CD4-positive, alpha-beta T cell (primary cell): ENCODE measurements at regions not wholly inside any gene's neighbourhood (a gene's known extent, or its start where the extent isn't known, plus 50 kb on each side); places are given as distances from the start of the nearest gene placed in this dataset.

ENCODE experiments used
- ATAC-seq: fragments of 200-7000 bp; cut with Tn5 transposase; one replicate; pipeline ENCODE4 v1.10.0; 2022; ENCODE audit warnings: mild to moderate bottlenecking; ENCODE audit not compliant: poor library complexity
- CTCF ChIA-PET: fragments of 350-600 bp; sonication (Branson Sonifier 250); formaldehyde crosslinking; loops from one replicate; lab custom pipeline; 2021; ENCODE audit warnings: antibody characterized with exemption, inconsistent platforms; lab: Charles Lee
- POLR2A ChIA-PET: fragments of 350-600 bp; sonication (Branson Sonifier 250); formaldehyde crosslinking; loops from one replicate; lab custom pipeline; 2021; ENCODE audit warnings: antibody characterized with exemption, inconsistent platforms; lab: Charles Lee
- DNase-seq, 14 experiments: peaks; one replicate each; pipeline ENCODE4 v3.0.0-alpha.2; 2013 to 2020; ENCODE audit warnings: mixed read lengths in 2 of 14
- H3K27ac ChIP-seq, 2 donors: one replicate each; pipeline versions ENCODE4 v1.5.1 to v1.7.0; 2013; ENCODE audit warnings: low read length in 2 of 2, low read depth in 1 of 2, mild to moderate bottlenecking in 1 of 2
- H3K27me3 ChIP-seq, 2 experiments: 1 replicate in 1 of 2; 2 replicates in 1 of 2; pipeline versions ENCODE4 v1.6.1 to v1.7.0; 2013; ENCODE audit warnings: low read length in 2 of 2, control low read depth in 1 of 2, mild to moderate bottlenecking in 1 of 2, moderate library complexity in 1 of 2; ENCODE audit not compliant: insufficient read depth in 2 of 2, control insufficient read depth in 1 of 2
- H3K36me3 ChIP-seq: one replicate; pipeline ENCODE4 v1.6.1; 2013; ENCODE audit warnings: low read length, control low read depth; ENCODE audit not compliant: insufficient read depth
- H3K4me1 ChIP-seq: one replicate; pipeline ENCODE4 v1.6.1; 2013; ENCODE audit warnings: low read length, control low read depth; ENCODE audit not compliant: insufficient read depth
- H3K4me3 ChIP-seq: one replicate; pipeline ENCODE4 v1.5.1; 2013; ENCODE audit warnings: mild to moderate bottlenecking, low read length, moderate library complexity
- H3K9me3 ChIP-seq, 2 experiments: 1 replicate in 1 of 2; 2 replicates in 1 of 2; pipeline versions ENCODE4 v1.6.1 to v1.7.0; 2013; ENCODE audit warnings: low read length in 2 of 2, mild to moderate bottlenecking in 2 of 2, control low read depth in 1 of 2, moderate library complexity in 1 of 2; ENCODE audit not compliant: control insufficient read depth in 1 of 2, insufficient read depth in 1 of 2
- H3K27ac Mint-ChIP-seq: one replicate; pipeline ENCODE4 v1.8.0; 2020; ENCODE audit warnings: mixed read lengths
- H3K27me3 Mint-ChIP-seq: one replicate; pipeline ENCODE4 v1.8.0; 2021; ENCODE audit warnings: mixed read lengths
- H3K36me3 Mint-ChIP-seq: one replicate; pipeline ENCODE4 v1.8.0; 2021; ENCODE audit warnings: low read depth, mixed read lengths
- H3K4me1 Mint-ChIP-seq: one replicate; pipeline ENCODE4 v1.8.0; 2021; ENCODE audit warnings: low read depth, mixed read lengths
- H3K4me3 Mint-ChIP-seq: one replicate; pipeline ENCODE4 v1.8.0; 2020; ENCODE audit warnings: mild to moderate bottlenecking, mixed read lengths
- H3K9me3 Mint-ChIP-seq: one replicate; pipeline ENCODE4 v1.8.0; 2020; ENCODE audit warnings: mixed read lengths
- intact Hi-C, 2 experiments: fragments of 100-400 bp; cut with DNase I in 1 of 2; cut with micrococcal nuclease in 1 of 2; formaldehyde crosslinking; loops; one replicate each; pipeline versions ENCODE4 v1.15.1 to v1.9.0; 2023 to 2025; cut with DNase I, micrococcal nuclease
- TF ChIP-seq, protein P1 (sequence below): fragments of 200-600 bp; IDR thresholded peaks from one replicate; pipeline ENCODE4 v1.8.0; 2022; ENCODE audit warnings: antibody characterized with exemption, mild to moderate bottlenecking

DNA sequence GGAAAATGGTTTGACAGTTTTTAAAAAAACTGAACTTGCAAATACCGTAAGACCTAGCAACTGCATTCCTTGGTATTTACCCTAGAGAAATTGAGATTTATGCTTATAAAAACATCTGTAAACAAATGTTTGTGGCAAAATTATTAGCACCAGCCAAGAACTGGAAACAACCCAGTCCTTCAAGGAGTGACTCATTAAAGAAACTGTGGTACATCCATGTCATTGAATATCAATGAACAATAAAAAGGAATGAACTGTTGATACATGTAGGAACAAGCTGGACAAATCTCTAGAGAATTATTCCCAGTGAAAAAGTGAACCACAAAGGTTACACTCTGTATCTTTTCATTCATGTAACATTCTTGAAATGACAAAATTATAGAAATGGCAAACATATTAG lies 240.2 kb upstream of the ADAMTS3 start:
- H3K4me1 Mint-ChIP-seq, result no peaks in the 10 kb centered on the region
- TF ChIP-seq, protein P1, sequence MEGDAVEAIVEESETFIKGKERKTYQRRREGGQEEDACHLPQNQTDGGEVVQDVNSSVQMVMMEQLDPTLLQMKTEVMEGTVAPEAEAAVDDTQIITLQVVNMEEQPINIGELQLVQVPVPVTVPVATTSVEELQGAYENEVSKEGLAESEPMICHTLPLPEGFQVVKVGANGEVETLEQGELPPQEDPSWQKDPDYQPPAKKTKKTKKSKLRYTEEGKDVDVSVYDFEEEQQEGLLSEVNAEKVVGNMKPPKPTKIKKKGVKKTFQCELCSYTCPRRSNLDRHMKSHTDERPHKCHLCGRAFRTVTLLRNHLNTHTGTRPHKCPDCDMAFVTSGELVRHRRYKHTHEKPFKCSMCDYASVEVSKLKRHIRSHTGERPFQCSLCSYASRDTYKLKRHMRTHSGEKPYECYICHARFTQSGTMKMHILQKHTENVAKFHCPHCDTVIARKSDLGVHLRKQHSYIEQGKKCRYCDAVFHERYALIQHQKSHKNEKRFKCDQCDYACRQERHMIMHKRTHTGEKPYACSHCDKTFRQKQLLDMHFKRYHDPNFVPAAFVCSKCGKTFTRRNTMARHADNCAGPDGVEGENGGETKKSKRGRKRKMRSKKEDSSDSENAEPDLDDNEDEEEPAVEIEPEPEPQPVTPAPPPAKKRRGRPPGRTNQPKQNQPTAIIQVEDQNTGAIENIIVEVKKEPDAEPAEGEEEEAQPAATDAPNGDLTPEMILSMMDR, result no peak
- ChIA-PET CTCF (no interaction called here), POLR2A (no interaction called here)
- H3K9me3 Mint-ChIP-seq, result peaks cover 3% of the 10 kb centered on the region
- H3K27me3 ChIP-seq, result no peaks in the 10 kb centered on the region
- no peaks in the 10 kb centered on the region for H3K4me1 ChIP-seq
- H3K36me3 Mint-ChIP-seq, result no peaks in the 10 kb centered on the region
- no peaks in the 10 kb centered on the region for H3K36me3 ChIP-seq
- intact Hi-C loops, result no loop called here
- H3K27ac ChIP-seq, result no peak overlapping the region
- H3K27ac Mint-ChIP-seq, result no peak overlapping the region
- H3K4me3 Mint-ChIP-seq, result no peak overlapping the region
- no peaks in the 10 kb centered on the region for H3K27me3 Mint-ChIP-seq
- ATAC-seq, result no peak
- H3K9me3 ChIP-seq, result no peaks in the 10 kb centered on the region
- H3K4me3 ChIP-seq, result no peak overlapping the region
- DNase-seq, result no peak

DNA sequence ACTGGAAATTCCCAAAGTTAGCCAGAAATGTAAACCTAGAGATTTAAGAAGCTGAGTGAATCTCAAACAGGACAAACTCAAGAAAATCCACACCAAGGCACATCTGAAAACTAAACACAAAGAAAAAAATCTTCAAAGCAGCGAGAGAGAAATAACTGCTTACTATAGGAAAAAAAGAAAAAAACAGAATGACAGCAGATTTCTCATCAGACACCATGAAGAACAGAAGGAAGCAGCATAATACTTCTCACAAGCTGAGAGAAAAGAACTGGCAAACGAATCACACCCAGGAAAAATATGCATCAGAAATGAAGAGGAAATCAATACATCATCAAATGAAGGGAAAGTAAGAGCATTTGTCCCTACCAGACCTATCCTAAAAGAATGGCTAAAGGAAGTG lies 236.3 kb upstream of the ADAMTS3 start:
- no peak overlapping the region for H3K4me3 Mint-ChIP-seq
- intact Hi-C loops, result no loop called here
- peaks cover 3% of the 10 kb centered on the region for H3K9me3 Mint-ChIP-seq
- no peaks in the 10 kb centered on the region for H3K36me3 Mint-ChIP-seq
- ChIA-PET CTCF (no interaction called here), POLR2A (no interaction called here)
- no peak overlapping the region for H3K27ac Mint-ChIP-seq
- Histone ChIP-seq H3K27ac (no peak overlapping the region), H3K4me1 (no peaks in the 10 kb centered on the region), H3K27me3 (peaks cover 0 to 2% of the 10 kb centered on the region in 2 experiments), H3K4me3 (no peak overlapping the region), H3K36me3 (no peaks in the 10 kb centered on the region), H3K9me3 (no peaks in the 10 kb centered on the region)
- TF ChIP-seq, protein P1, result no peak
- H3K4me1 Mint-ChIP-seq, result no peaks in the 10 kb centered on the region
- DNase-seq, result no peak
- no peak for ATAC-seq
- H3K27me3 Mint-ChIP-seq, result peaks cover 8% of the 10 kb centered on the region

- Histone ChIP-seq H3K4me1 (no peaks in the 10 kb centered on the region), H3K27me3 (no peaks in the 10 kb centered on the region), H3K36me3 (no peaks in the 10 kb centered on the region), H3K4me3 (no peak overlapping the region), H3K27ac (no peak overlapping the region), H3K9me3 (peaks cover 0 to 6% of the 10 kb centered on the region in 2 experiments)
- H3K27me3 Mint-ChIP-seq, result peaks cover 3% of the 10 kb centered on the region
- DNase-seq (no peak), ATAC-seq (no peak)
- H3K9me3 Mint-ChIP-seq, result peaks cover 6% of the 10 kb centered on the region
- TF ChIP-seq, protein P1, result no peak
- POLR2A ChIA-PET, result no interaction called here
- H3K36me3 Mint-ChIP-seq, result no peaks in the 10 kb centered on the region
- H3K4me3 Mint-ChIP-seq, result no peak overlapping the region
- CTCF ChIA-PET, result no interaction called here
- H3K4me1 Mint-ChIP-seq, result no peaks in the 10 kb centered on the region
- intact Hi-C loops, result no loop called here
- H3K27ac Mint-ChIP-seq, result no peak overlapping the region
Measured at GRCh38 chr4:72797486-72797885, 228.5 kb upstream of the ADAMTS3 start.
